Posterior cingulate gyrus (tissue), 11 donors: ENCODE measurements at regions not wholly inside any gene's neighbourhood (a gene's known extent, or its start where the extent isn't known, plus 50 kb on each side); places are given as distances from the start of the nearest gene placed in this dataset.

ENCODE experiments used
- DNase-seq, 10 donors: peaks; one replicate each; pipeline versions ENCODE4 v3.0.0 to v3.0.0-alpha.2; 2020 to 2021; ENCODE audit warnings: mixed read lengths in 3 of 10
- intact Hi-C: fragments of 100-400 bp; cut with DNase I; formaldehyde crosslinking; loops from one replicate; pipeline ENCODE4 v1.15.1; 2023

- intact Hi-C loops, result no loop called here
- DNase-seq, result peak in 1 of 10 donors; percentile 52
These were observed 120.7 kb downstream of the SEC16B start for GRCh38 chr1:177849130-177849529.

- intact Hi-C loops, result no loop called here
These were observed 121.3 kb downstream of the SEC16B start for GRCh38 chr1:177848577-177848976.

DNA sequence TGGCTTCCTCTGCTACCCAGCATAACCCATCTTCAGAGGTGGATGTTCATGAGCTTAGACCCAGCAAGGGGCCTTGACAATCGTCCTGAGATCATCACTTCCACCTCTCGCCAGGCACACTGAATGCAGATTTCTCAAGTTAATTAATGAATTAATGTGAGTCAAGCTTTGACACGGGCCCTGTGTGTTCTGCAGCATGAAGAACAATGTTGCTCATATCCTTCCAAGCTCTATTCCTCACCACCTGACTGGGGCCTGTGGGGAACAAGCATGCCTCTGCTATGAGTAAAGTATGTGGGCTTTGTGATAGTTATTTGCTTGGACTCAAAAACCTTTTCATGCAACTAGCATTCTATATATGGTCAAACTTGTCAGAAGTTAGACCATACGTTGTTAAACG is 122.0 kb downstream of the SEC16B start:
- intact Hi-C loops, result no loop called here
- no peak for DNase-seq

More at GRCh38 chr1:177848577-177848976, 121.3 kb downstream of the SEC16B start:
- peak in 1 of 10 donors; percentile 49 for DNase-seq

GRCh38 chr1:177838907-177839485 is 130.9 kb downstream of the SEC16B start:
- intact Hi-C loops, result no loop called here

GRCh38 chr1:177833631-177834030 is 136.2 kb downstream of the SEC16B start:
- intact Hi-C loops, result no loop called here

More at GRCh38 chr1:177838907-177839485, 130.9 kb downstream of the SEC16B start:
- DNase-seq, result no peak

DNA sequence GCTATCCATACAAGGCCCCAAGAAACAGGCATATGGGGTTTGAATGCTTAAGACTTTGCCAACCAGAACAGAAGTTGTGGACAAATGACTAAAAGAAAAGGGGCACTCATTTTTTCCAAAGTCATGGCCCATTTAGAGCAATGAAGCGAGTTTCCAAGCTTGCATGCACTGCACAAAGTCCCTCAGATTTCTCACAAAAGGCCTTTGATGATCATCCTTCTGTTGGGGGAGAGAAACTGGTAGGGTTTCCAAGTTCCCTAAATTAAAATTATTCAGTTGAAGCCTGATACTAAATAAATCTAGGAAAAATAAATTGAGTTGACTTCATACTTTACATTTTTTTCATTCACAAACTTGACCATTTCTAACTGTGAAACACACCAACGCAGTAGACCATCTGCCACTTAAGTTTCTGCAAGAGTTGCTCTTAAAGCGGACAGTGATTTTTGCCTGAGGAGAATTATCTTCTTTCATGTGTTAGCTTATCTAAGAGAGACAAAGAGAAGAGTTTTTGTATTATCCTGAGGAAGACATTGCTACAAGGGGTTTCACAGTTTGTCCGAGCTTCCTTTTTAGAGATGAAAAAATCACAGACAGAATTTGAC is 139.2 kb downstream of the SEC16B start:
- DNase-seq, result no peak
- intact Hi-C loops, result no loop called here

More at GRCh38 chr1:177833631-177834030, 136.2 kb downstream of the SEC16B start:
- DNase-seq, result no peak

- intact Hi-C loops, result no loop called here
- no peak for DNase-seq
These were observed 144.5 kb downstream of the SEC16B start for GRCh38 chr1:177825276-177825901.

- intact Hi-C loops, result no loop called here
These were observed 145.3 kb downstream of the SEC16B start for GRCh38 chr1:177824508-177824982.

DNA sequence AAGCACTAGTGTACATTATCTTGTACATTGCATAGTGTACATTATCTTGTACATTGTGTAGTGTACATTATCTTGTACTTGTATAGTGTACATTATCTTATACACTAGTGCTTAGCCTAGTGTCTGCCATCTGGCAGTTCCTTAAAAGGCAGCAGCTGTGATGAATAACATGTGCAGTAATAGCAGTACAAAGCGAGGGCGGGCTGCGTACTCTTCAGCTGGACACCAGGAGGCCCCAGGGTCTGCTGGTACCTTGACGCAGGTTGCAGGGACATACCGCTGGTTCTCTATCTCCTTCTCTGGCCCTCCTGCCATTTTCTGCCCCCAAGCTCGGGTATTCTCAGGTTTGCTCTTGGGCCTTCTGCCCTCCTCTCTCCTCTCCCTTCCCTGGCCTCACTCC is 149.6 kb downstream of the SEC16B start:
- peak in 6 of 10 donors; percentile 27 to 87 (median 37) for DNase-seq
- intact Hi-C loops, result no loop called here

More at GRCh38 chr1:177824508-177824982, 145.3 kb downstream of the SEC16B start:
- DNase-seq, result peak in 2 of 10 donors; percentile 21 to 73

GRCh38 chr1:177817937-177818875 is 151.7 kb downstream of the SEC16B start:
- no peak for DNase-seq
- intact Hi-C loops, result no loop called here

DNA sequence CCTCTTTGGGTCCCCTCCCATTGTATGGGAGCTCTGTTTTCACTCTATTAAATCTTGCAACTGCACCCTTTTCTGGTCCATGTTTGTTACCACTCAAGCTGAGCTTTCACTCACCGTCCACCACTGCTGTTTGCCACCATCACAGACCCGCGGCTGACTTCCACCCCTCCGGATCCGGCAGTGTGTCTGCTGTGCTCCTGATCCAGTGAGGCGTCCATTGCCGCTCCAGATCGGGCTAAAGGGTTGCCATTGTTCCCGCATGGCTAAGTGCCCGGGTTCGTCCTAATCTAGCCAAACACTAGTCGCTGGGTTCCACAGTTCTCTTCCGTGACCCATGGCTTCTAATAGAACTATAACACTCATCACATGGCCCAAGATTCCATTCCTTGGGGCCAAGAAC is 157.2 kb downstream of the SEC16B start:
- peak in 1 of 10 donors; percentile 81 for DNase-seq
- intact Hi-C loops, result no loop called here

GRCh38 chr1:177812144-177812543 is 157.7 kb downstream of the SEC16B start:
- intact Hi-C loops, result no loop called here
- no peak for DNase-seq

DNA sequence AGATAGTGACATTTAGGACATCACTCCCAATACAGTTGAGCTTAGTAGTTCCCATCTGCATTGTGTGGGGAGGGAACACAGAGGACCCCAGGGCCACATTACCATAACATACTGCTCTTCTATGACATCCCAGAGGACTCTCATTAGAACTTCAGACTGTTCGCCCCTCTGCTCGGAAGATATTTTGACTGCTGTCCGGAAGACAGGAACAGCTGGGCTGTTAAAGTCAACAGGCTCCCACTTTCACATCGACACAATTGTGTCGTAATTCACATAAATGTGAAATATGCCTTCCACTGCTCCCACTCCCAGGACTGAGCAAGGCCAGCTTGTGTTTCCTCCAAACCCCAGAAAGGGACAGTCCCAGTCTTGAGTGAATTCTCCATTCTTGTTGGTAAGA is 158.4 kb downstream of the SEC16B start:
- no peak for DNase-seq
- intact Hi-C loops, result no loop called here

DNA sequence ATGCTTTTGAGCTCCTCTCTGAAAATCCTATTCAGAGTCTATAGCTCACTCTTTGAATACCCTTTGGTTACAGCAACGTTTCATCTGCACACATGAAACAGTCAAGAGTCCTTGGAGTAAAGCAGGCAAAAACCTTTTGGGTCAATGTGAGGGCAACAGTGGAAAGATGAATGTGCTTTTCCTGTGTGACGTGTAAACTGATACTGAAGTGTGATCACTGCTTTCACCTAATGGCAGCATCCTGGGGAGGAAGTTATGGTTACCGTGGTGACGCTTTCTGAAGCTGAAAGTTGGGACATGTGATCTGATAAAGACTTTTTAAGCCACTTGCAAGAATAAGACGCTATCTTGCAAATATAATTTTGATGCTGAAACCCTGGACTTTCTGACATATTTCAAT is 160.0 kb downstream of the SEC16B start:
- DNase-seq, result no peak
- intact Hi-C loops, result no loop called here

- intact Hi-C loops, result no loop called here
- DNase-seq, result no peak
These were observed 167.6 kb downstream of the SEC16B start for GRCh38 chr1:177802304-177802703.

DNA sequence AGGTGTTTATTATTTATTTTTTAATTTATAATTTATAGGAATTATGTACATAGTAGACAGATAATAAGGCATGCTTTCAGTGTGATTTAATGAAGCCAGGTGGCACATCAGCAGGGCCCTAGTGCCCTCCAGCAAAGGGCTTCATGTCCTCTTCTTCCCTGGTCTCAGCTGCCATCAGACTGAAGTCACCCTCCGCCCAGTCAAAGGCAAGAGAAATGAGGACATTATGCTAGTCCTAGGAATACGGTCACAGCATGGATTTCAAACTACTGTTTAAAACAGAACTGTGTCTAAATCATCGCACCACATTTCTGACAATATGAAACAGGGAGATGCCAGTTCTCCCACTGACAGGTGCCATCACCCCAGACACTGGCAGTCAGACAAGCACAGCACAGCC is 168.1 kb downstream of the SEC16B start:
- no peak for DNase-seq
- intact Hi-C loops, result no loop called here

GRCh38 chr1:177800400-177801088 is 169.3 kb downstream of the SEC16B start:
- intact Hi-C loops, result no loop called here

GRCh38 chr1:177799746-177800145 is 170.1 kb downstream of the SEC16B start:
- DNase-seq, result no peak
- intact Hi-C loops, result no loop called here

More at GRCh38 chr1:177800400-177801088, 169.3 kb downstream of the SEC16B start:
- no peak for DNase-seq

GRCh38 chr1:177798614-177799013 is 171.2 kb downstream of the SEC16B start:
- intact Hi-C loops, result no loop called here
- DNase-seq, result no peak

DNA sequence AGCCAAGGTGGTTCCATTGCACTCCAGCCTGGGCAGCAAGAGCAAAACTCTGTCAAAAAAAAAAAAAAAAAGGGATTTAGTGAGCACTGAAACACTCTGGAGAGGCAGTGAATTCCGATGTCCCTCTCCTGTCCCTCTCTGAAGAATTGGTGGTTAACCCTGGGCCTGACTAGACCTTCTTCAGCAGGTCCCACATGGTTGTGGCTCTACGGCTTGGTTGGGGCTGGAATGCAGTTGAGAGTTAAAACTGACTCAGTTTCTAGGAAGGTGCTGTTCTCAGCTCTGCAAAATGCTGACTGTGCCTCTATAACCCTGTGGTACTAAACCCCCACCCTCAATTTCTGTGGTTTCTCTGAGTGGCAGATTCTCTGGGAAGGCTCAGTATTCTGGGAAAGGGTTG is 173.3 kb downstream of the SEC16B start:
- no peak for DNase-seq
- intact Hi-C loops, result no loop called here
